AG08395 (cell line): ENCODE measurements at regions not wholly inside any gene's neighbourhood (a gene's known extent, or its start where the extent isn't known, plus 50 kb on each side); places are given as distances from the start of the nearest gene placed in this dataset.

Experiments used
- DNase-seq: peaks from one replicate; pipeline ENCODE4 v3.0.0; 2012; ENCODE audit warnings: mixed read lengths, low spot score

GRCh38 chr20:23253524-23253923 lies 97.1 kb upstream of the NXT1 start:
- DNase-seq: no peak

GRCh38 chr20:23251779-23252178 lies 98.8 kb upstream of the NXT1 start:
- DNase-seq: no peak

GRCh38 chr20:23249541-23249940 lies 101.0 kb upstream of the NXT1 start:
- no peak for DNase-seq

GRCh38 chr20:23248461-23248882 lies 102.1 kb upstream of the NXT1 start:
- no peak for DNase-seq

- no peak for DNase-seq
Measured at GRCh38 chr20:23246717-23247664, 103.6 kb upstream of the NXT1 start.

- peak; percentile 36 for DNase-seq
Measured at GRCh38 chr20:23245553-23246181, 104.9 kb upstream of the NXT1 start.

- DNase-seq: no peak
Measured at GRCh38 chr20:23244916-23245552, 105.6 kb upstream of the NXT1 start.

GRCh38 chr20:23244156-23244915 lies 106.3 kb upstream of the NXT1 start:
- DNase-seq: peak; percentile 60

GRCh38 chr20:23243791-23244155 lies 106.8 kb upstream of the NXT1 start:
- no peak for DNase-seq

GRCh38 chr20:23242556-23243180 lies 107.9 kb upstream of the NXT1 start:
- no peak for DNase-seq

- DNase-seq: no peak
Measured at GRCh38 chr20:23242104-23242503, 108.5 kb upstream of the NXT1 start.

- no peak for DNase-seq
Measured at GRCh38 chr20:23241416-23241815, 109.2 kb upstream of the NXT1 start.

GRCh38 chr20:23240519-23240918 lies 110.1 kb upstream of the NXT1 start:
- DNase-seq: no peak

- no peak for DNase-seq
Measured at GRCh38 chr20:23237201-23237600, 113.4 kb upstream of the NXT1 start.

GRCh38 chr20:23235173-23236027 lies 115.2 kb upstream of the NXT1 start:
- peak; percentile 39 for DNase-seq

GRCh38 chr20:23234311-23235078 lies 116.1 kb upstream of the NXT1 start:
- peak; percentile 67 for DNase-seq

- no peak for DNase-seq
Measured at GRCh38 chr20:23233341-23233740, 117.2 kb upstream of the NXT1 start.

GRCh38 chr20:23232679-23233308 lies 117.8 kb upstream of the NXT1 start:
- no peak for DNase-seq

GRCh38 chr20:23232219-23232581 lies 118.4 kb upstream of the NXT1 start:
- no peak for DNase-seq
